ENCODE measurements at regions not wholly inside any gene's neighbourhood (a gene's known extent, or its start where the extent isn't known, plus 50 kb on each side); places are given as distances from the start of the nearest gene placed in this dataset.

DNA sequence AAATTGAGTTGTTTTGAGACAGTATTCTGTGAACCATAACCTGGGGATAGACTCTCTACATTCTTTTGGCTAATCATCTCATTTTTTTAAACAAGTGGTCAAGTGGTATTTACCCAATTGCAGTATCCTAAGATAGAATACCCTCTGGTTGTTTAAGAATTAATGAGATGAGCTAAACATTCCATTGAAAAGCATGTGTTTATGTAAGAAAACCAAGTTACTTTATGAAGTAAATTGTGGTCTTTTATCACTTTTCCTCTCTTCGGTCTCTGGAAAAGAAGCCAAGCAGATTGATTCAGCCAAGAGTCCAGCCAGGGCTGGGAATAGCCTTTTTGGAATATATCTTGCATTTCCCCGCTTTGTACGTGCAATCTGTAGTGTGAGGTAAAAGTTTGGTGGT is 185.7 kb upstream of the TOPAZ1 start:
- DNase-seq (ENCODE audit: low spot score), result no peak

DNA sequence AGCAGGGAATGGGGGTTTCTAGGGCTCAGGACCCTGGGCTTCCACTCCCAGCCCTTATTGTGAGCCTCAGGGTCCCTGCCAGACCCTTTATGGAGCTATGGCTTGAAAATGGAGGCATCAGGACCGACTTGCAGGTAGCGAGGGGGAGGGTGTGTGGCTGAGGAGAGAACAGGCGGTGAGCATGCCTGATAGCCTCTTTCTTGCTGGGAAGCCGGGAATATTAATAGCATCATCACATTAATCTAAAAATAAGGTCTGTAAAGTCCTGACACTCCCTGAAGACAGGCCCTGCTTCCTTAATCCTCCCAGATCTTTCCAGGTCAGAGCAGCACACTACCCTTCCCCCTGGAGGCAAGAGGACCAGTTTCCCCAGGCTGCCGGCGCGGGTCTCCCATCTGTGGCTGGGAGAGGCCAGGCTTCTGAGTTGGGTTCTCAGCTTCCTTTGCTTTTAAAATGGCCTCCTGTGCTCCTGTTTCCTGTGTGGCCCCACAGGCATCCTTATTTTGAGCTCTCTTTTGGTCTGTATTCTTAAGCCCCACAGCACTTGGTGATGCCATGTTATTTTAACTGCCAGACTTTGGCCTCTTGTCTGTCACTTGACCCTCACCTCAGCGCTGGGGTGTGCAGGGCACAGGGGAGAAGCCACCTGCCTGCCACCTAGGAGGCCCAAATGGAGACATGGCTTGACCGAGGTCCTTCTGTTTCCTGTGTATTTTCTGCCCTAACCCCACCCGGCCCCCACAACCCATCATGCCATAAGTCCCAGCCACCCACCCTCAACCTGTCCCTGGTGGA is 185.0 kb upstream of the TOPAZ1 start:
- DNase-seq (ENCODE audit: low spot score), result no peak

GRCh38 chr3:44058022-44058867 is 183.4 kb upstream of the TOPAZ1 start:
- DNase-seq (ENCODE audit: low spot score), result no peak

GRCh38 chr3:44058868-44059203 is 182.8 kb upstream of the TOPAZ1 start:
- DNase-seq (ENCODE audit: low spot score), result no peak

DNA sequence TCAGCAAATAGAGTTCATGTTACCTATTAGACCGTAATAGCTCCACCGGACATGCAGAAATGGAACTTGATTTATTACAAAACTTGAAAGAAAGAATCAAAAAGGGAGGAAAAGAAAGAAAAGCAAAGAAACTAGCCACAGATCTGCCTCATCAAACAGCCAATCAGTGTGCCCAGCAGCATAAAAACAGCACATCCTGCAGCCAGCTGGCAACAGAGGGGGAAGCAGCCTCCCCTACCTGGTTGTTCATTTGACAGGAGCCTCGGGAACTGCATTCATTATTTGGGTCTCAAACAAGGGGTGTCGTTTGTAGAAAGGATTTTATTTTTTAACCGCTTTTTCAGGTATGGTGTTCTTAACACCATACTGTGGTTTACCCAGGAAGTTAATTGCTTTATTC is 181.5 kb upstream of the TOPAZ1 start:
- DNase-seq (ENCODE audit: low spot score), result no peak

DNA sequence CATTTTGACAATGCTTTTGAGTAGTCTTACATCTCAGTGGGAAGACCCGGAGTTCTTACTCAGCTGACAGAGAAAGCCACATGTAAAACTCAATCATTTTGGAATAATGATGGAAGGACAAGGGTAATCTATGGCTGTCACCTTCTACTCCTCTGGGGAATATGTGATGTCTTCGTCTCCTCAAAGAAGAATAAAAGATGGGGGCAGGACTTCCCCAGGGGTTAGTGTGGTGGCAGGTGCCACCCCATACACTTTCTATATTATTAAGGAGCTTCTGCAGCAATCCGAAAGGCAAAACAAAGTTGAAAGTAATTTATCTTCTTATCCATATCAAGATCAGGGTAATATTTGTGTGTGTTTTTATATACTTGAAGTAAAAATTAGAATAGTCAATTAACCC is 180.4 kb upstream of the TOPAZ1 start:
- no peak for DNase-seq (ENCODE audit: low spot score)

GRCh38 chr3:44061961-44062360 is 179.7 kb upstream of the TOPAZ1 start:
- DNase-seq (ENCODE audit: low spot score), result no peak

DNA sequence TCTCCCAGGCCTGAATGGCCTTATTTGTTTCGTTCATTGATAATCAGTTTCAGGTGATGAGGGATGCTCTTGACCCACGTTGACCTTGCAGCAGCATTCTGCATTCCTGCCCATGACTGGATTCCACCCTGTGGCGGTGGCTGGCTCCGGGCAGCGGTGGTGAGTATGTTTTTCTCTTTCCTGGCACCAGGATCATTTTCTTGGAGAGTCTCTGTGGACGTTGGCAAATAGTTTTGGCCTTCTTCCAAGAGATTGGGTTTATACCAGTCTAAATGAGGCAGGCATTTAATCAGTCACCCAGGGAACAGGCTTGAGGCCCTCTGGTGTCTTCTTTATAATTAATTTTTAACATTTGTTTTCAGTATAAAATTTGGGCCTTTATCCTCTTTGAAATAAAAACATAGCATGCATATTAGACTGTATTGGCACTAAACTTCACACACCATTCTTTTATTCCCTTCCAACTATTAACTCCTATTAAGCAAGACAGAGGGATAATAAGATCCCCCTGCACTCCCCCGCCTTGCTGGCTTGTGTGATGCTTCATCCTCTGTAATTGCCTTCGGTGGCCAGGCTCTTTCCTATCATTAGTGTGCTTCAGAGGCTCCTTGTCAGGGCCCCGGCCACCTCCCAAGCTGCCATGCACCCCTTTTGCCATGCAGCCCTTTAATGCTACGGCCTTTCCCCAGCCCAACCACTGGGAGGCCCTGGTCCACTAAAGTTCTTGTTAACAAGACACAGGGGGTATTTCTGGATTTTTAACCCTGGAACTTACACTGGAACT is 176.2 kb upstream of the TOPAZ1 start:
- peak; percentile 9 for DNase-seq (ENCODE audit: low spot score)

DNA sequence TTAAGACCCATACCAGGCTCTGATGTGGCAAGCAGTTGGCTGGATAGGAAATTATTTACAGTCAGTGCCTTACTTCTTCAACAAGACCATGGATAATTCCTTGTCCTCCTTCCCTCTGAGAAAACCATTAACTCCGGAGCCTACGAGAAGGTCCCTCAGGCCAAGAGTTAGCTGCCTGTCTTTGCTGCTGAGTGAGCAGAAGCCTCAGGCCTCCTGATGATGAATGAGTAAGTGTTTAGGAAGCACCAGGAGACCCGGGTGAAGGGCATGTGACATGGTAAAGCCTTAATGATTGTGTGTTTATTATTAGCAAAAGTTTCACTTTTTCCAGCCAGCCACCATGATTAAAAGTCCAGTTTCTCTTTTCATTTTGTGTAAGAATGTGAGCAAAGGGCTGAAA is 174.9 kb upstream of the TOPAZ1 start:
- DNase-seq (ENCODE audit: low spot score), result no peak

DNA sequence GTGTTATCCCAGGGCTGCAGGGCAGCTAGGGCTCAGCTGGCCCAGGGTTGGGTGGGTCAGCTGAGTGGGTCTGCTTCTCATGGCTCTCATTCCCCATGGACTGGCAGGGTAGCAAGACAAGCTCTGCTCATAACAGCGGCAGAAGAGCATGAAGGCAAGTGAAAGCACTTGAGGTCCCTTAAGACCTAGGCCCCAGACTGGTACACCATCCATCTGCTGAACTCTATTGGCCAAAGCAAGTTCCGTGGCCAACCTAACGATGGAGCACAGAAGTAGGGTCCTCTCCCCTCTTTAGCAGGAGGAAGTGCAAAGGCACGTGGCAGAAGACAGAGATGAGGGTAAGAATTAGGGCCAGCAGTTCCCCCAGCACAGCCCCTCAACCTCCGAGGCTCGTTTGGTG is 174.3 kb upstream of the TOPAZ1 start:
- no peak for DNase-seq (ENCODE audit: low spot score)

DNA sequence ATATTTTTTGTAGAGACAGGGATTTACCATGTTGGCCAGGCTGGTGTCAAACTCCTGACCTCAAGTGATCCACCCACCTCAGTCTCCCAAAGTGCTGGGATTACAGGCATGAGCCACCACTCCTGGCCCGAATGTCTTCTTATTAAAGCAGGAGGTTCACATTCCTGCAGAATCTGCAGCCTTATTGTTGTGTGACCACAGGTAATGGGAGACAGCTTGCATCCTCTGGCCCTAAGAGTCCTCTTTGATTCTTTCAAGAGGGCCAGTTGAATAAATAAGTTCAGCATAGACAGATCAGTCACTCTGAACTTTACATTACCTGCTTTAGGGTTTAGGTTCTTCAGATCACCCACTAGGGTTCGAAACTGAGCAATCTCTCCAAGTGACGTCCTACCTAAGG is 172.9 kb upstream of the TOPAZ1 start:
- DNase-seq (ENCODE audit: low spot score), result no peak

GRCh38 chr3:44069276-44069675 is 172.4 kb upstream of the TOPAZ1 start:
- DNase-seq (ENCODE audit: low spot score), result no peak

DNA sequence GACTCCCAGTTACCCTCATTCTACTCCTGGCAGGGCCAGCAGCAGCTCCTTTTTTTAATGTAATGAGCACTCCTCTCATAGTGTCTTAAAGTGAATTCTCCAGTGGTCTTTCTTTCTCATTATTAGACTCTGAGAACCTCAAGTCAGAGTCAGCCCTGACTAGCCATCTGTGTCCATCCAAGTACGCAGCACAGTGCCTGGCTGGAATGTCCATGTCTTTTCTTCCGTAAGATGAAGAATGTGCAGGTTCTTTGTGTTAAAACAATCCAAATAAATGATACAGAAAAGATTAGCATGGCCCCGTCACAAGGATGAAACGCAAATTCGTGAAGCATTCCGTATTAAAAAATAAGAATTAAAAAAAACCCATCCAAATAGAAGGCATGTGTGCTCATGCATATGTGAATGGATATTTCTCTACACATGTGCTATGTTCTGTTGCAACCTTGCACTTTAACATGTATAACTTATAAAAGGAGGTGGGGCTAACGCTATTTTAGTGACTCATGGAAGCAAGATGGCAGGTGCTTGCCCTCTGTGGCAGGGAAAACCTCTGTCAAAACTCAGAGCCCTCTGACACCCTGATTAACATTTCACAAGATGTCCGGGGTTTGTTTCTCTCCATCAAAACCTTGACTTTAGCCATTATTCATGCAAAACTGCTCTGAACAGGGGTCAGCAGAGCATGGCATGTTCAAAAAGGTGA is 170.7 kb upstream of the TOPAZ1 start:
- DNase-seq (ENCODE audit: low spot score), result no peak

DNA sequence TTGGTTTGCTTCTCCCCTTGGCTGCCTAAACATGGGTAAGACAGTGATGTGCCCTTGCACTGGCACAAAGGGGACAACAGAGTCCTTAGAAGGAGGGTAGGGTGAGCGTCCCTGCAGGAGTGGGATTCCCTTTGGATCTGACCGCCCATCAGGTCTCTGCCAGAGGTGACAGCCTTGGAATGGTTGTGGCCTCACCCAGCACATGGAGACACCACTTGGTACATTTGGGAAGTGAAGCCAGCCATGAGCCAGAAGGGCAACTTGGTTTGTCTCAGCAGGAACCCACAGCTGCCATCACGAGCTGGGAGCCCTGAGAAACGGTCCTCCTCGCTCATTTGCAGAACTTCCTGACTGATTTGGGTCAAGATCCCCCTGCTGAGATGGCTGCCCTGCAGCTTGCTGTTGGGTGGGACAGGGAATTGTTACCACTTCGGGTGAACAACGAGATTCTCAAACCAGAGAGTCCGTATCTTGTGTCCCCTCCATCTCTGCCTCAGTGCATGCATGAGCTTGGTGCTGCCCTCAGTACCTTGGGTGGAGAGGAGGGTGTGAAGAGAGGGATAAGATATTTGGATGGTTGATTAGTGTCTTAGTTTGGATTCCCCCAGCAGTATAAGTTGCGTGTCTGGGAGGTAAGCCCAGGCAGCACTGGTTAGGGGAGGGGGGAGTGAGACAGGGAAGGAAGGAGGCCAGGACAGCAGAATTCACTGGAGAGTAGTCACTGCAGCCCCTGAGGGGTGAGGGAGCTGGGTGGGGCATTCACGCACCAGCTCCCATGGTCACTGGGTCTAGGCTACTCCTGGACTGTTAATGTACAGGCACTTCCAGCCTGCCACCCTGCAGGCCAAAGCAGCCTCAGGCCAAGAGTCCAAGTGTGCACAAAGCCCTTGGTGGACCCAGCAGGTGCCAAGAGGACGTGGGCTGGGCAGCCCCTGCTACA is 168.8 kb upstream of the TOPAZ1 start:
- DNase-seq (ENCODE audit: low spot score), result no peak

- DNase-seq (ENCODE audit: low spot score), result no peak
These were observed 167.5 kb upstream of the TOPAZ1 start for GRCh38 chr3:44074181-44074580.

GRCh38 chr3:44076221-44076829 is 165.4 kb upstream of the TOPAZ1 start:
- no peak for DNase-seq (ENCODE audit: low spot score)

- DNase-seq (ENCODE audit: low spot score), result no peak
These were observed 164.4 kb upstream of the TOPAZ1 start for GRCh38 chr3:44077267-44077666.

DNA sequence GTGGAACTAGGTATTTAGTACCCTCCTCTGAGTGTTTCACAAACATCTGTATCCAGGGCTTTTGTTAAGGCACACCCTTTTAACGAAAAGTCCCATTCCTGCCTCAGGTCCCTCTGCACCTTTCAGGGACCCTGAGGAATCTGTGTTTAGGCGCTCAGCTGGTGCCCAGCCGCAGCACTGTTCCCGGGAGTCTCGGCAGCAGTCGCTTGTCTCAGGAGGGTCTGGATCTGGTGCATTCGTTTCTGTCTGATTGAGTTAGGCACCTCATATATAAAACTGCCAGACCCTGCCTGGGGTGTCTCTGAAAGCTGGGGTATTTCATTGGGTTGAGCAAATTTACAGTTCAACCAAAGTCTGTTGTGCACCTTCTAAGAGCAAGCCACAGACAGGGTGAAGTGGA is 162.8 kb upstream of the TOPAZ1 start:
- DNase-seq (ENCODE audit: low spot score), result no peak

DNA sequence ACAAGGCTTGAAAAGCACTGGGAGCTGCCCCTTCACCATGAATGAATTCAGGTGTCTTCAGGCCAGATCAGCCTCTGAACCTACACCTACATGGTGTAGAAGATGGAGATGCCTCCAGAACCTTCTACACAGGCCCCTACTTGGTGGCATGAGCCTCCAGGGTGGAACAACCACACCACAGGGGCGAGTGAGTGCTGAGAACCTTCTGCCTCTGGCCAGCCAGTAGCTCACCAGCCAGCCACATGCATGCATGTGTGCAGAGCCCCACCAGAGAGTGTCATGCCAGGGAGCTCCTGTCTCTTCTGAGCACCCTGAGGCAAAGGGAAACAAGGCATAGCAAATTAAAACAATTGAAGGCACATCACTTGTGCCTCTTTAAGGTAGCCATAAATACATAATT is 161.8 kb upstream of the TOPAZ1 start:
- DNase-seq (ENCODE audit: low spot score), result no peak

DNA sequence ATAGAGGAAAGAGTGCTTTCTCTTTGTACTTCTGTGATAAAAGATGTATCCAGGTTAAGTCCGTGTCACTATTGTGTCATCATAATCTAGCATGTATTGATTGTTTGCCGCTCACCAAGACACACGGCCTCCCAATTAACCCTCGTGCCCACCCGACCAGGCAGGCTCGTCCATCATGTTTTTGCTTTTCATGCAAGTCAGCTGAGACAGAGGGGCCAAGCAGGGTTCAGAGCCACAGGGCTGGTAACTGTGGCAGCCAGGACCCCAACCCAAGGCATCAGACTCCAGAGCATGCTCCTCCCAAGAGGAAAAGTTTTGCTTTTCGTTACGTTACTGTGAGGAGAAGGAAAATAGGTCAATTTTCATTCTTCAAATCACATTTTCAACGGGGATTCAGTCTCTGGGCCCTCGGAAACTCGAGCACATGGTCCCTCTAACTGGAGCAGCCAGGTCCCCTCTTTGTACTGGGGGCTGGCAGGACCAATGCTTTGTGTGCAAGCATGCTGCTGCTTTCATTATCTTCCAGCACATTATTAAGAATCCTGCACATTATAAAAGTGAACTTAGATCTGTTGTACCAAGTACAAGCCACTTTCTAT is 161.1 kb upstream of the TOPAZ1 start:
- DNase-seq (ENCODE audit: low spot score), result no peak
